HEK293 (cell line): ENCODE measurements at regions not wholly inside any gene's neighbourhood (a gene's known extent, or its start where the extent isn't known, plus 50 kb on each side); places are given as distances from the start of the nearest gene placed in this dataset.

Experiments
- CTCF ChIA-PET: fragments of 350-600 bp; formaldehyde crosslinking; extraction: SDS; loops from one replicate; lab custom pipeline; 2021; ENCODE audit warnings: antibody characterized with exemption; lab: Yijun Ruan, JAX
- POLR2A ChIA-PET: fragments of 300-600 bp; formaldehyde crosslinking; extraction: SDS; loops from one replicate; lab custom pipeline; 2020; ENCODE audit warnings: antibody characterized with exemption, inconsistent platforms; lab: Yijun Ruan, JAX
- H3K27ac ChIP-seq: fragments of 200-500 bp; sonication (Bioruptor generic); 2 replicates; pipeline ENCODE4 v1.5.1; 2014; ENCODE audit warnings: low read depth, low read length, control low read depth, inconsistent platforms; ENCODE audit errors: extremely low read depth
- H3K36me3 ChIP-seq, 2 experiments: fragments of 200-500 bp in 1 of 2; sonication (Bioruptor generic) in 1 of 2; 1 replicate in 1 of 2; 2 replicates in 1 of 2; pipeline ENCODE4 v1.5.1; 2014 to 2017; ENCODE audit warnings: inconsistent platforms in 2 of 2, low read length in 2 of 2; ENCODE audit not compliant: control insufficient read depth in 2 of 2, insufficient read depth in 1 of 2
- H3K4me1 ChIP-seq: fragments of 200-500 bp; sonication (Bioruptor generic); 2 replicates; pipeline ENCODE4 v1.5.1; 2014; ENCODE audit warnings: mild to moderate bottlenecking, low read length, inconsistent platforms; ENCODE audit not compliant: control insufficient read depth, insufficient read depth
- H3K4me3 ChIP-seq: 2 replicates; pipeline ENCODE4 v1.5.1; 2011; ENCODE audit warnings: low read depth, mild to moderate bottlenecking, control low read depth, low read length, moderate library complexity
- H3K9me3 ChIP-seq: fragments of 200-500 bp; sonication (Bioruptor generic); 2 replicates; pipeline ENCODE4 v1.5.1; 2014; ENCODE audit warnings: low read depth, low read length, inconsistent platforms; ENCODE audit not compliant: control insufficient read depth, insufficient read depth
- BCL11A ChIP-seq: fragments of 450-650 bp; formaldehyde crosslinking; IDR thresholded peaks from 2 replicates; pipeline ENCODE4 v1.5.1; 2016; ENCODE audit warnings: low read depth, missing biosample characterization, missing genetic modification characterization
- GFI1B ChIP-seq: fragments of 450-650 bp; formaldehyde crosslinking; IDR thresholded peaks from 2 replicates; pipeline ENCODE4 v1.5.1; 2016; ENCODE audit warnings: missing biosample characterization, missing genetic modification characterization
- KLF8 ChIP-seq: fragments of 450-650 bp; formaldehyde crosslinking; IDR thresholded peaks from 2 replicates; pipeline ENCODE4 v1.5.1; 2016; ENCODE audit warnings: missing biosample characterization, missing genetic modification characterization
- OSR2 ChIP-seq: fragments of 450-650 bp; formaldehyde crosslinking; IDR thresholded peaks from 2 replicates; pipeline ENCODE4 v1.5.1; 2016; ENCODE audit warnings: missing biosample characterization, missing genetic modification characterization
- OVOL3 ChIP-seq: fragments of 450-650 bp; formaldehyde crosslinking; IDR thresholded peaks from 2 replicates; pipeline ENCODE4 v1.5.1; 2016; ENCODE audit warnings: missing biosample characterization, missing genetic modification characterization
- SCRT2 ChIP-seq: fragments of 450-650 bp; formaldehyde crosslinking; IDR thresholded peaks from 2 replicates; pipeline ENCODE4 v1.5.1; 2016; ENCODE audit warnings: missing biosample characterization, missing genetic modification characterization
- TRIM28 ChIP-seq: IDR thresholded peaks from 2 replicates; pipeline ENCODE4 v1.6.1; 2011; ENCODE audit warnings: low read length, control low read depth, borderline replicate concordance
- YY2 ChIP-seq: fragments of 450-650 bp; formaldehyde crosslinking; IDR thresholded peaks from 2 replicates; pipeline ENCODE4 v1.5.1; 2016; ENCODE audit warnings: missing biosample characterization, missing genetic modification characterization
- ZNF138 ChIP-seq: fragments of 450-650 bp; formaldehyde crosslinking; IDR thresholded peaks from 2 replicates; pipeline ENCODE4 v1.5.1; 2016; ENCODE audit warnings: missing biosample characterization, missing genetic modification characterization, borderline replicate concordance
- ZNF16 ChIP-seq: fragments of 450-650 bp; formaldehyde crosslinking; IDR thresholded peaks from 2 replicates; pipeline ENCODE4 v1.5.1; 2016; ENCODE audit warnings: low read depth, missing biosample characterization, missing genetic modification characterization
- ZNF169 ChIP-seq: fragments of 450-650 bp; formaldehyde crosslinking; IDR thresholded peaks from 2 replicates; pipeline ENCODE4 v1.5.1; 2016; ENCODE audit warnings: missing biosample characterization, missing genetic modification characterization
- ZNF24 ChIP-seq: fragments of 450-650 bp; formaldehyde crosslinking; IDR thresholded peaks from 2 replicates; pipeline ENCODE4 v1.5.1; 2016; ENCODE audit warnings: missing biosample characterization, missing genetic modification characterization
- ZNF248 ChIP-seq: fragments of 450-650 bp; formaldehyde crosslinking; IDR thresholded peaks from 2 replicates; pipeline ENCODE4 v1.5.1; 2017; ENCODE audit warnings: missing biosample characterization, missing genetic modification characterization
- ZNF416 ChIP-seq: fragments of 450-650 bp; formaldehyde crosslinking; IDR thresholded peaks from 2 replicates; pipeline ENCODE4 v1.5.1; 2016; ENCODE audit warnings: missing biosample characterization, missing genetic modification characterization
- ZNF423 ChIP-seq: fragments of 450-650 bp; formaldehyde crosslinking; IDR thresholded peaks from 2 replicates; pipeline ENCODE4 v1.5.1; 2016; ENCODE audit warnings: missing biosample characterization, missing genetic modification characterization
- ZNF426 ChIP-seq: fragments of 450-650 bp; formaldehyde crosslinking; IDR thresholded peaks from 2 replicates; pipeline ENCODE4 v1.5.1; 2017; ENCODE audit warnings: missing biosample characterization, missing genetic modification characterization, mild to moderate bottlenecking, inconsistent platforms, moderate library complexity
- ZNF433 ChIP-seq: fragments of 450-650 bp; formaldehyde crosslinking; IDR thresholded peaks from 2 replicates; pipeline ENCODE4 v1.5.1; 2016; ENCODE audit warnings: missing biosample characterization, missing genetic modification characterization, low read depth
- ZNF555 ChIP-seq: fragments of 450-650 bp; formaldehyde crosslinking; conservative IDR thresholded peaks from 2 replicates; pipeline ENCODE4 v1.5.1; 2017; ENCODE audit warnings: missing biosample characterization, mild to moderate bottlenecking, missing genetic modification characterization, inconsistent platforms
- ZNF585B ChIP-seq: fragments of 450-650 bp; formaldehyde crosslinking; IDR thresholded peaks from 2 replicates; pipeline ENCODE4 v1.5.1; 2016; ENCODE audit warnings: missing biosample characterization, missing genetic modification characterization
- ZNF610 ChIP-seq: fragments of 450-650 bp; formaldehyde crosslinking; IDR thresholded peaks from 2 replicates; pipeline ENCODE4 v1.5.1; 2016; ENCODE audit warnings: missing biosample characterization, missing genetic modification characterization, borderline replicate concordance
- ZNF624 ChIP-seq: fragments of 450-650 bp; formaldehyde crosslinking; IDR thresholded peaks from 2 replicates; pipeline ENCODE4 v1.5.1; 2017; ENCODE audit warnings: missing biosample characterization, missing genetic modification characterization
- ZNF830 ChIP-seq: fragments of 450-650 bp; IDR thresholded peaks from 2 replicates; pipeline ENCODE4 v1.5.0; 2018; ENCODE audit warnings: missing biosample characterization, missing genetic modification characterization, low read depth, mild to moderate bottlenecking, moderate library complexity
- TF ChIP-seq, protein P1 (sequence below): fragments of 450-650 bp; formaldehyde crosslinking; IDR thresholded peaks from 2 replicates; pipeline ENCODE4 v1.5.1; 2016; ENCODE audit warnings: missing biosample characterization, missing genetic modification characterization
- TF ChIP-seq, protein P2 (sequence below): fragments of 450-650 bp; formaldehyde crosslinking; IDR thresholded peaks from 2 replicates; pipeline ENCODE4 v1.5.1; 2016; ENCODE audit warnings: missing biosample characterization, missing genetic modification characterization
- TF ChIP-seq, protein P3 (sequence below): fragments of 450-650 bp; formaldehyde crosslinking; IDR thresholded peaks from 2 replicates; pipeline ENCODE4 v1.5.1; 2016; ENCODE audit warnings: missing biosample characterization, missing genetic modification characterization
- TF ChIP-seq, protein P4 (sequence below): fragments of 450-650 bp; formaldehyde crosslinking; IDR thresholded peaks from 2 replicates; pipeline ENCODE4 v1.5.1; 2017; ENCODE audit warnings: missing biosample characterization, missing genetic modification characterization

DNA sequence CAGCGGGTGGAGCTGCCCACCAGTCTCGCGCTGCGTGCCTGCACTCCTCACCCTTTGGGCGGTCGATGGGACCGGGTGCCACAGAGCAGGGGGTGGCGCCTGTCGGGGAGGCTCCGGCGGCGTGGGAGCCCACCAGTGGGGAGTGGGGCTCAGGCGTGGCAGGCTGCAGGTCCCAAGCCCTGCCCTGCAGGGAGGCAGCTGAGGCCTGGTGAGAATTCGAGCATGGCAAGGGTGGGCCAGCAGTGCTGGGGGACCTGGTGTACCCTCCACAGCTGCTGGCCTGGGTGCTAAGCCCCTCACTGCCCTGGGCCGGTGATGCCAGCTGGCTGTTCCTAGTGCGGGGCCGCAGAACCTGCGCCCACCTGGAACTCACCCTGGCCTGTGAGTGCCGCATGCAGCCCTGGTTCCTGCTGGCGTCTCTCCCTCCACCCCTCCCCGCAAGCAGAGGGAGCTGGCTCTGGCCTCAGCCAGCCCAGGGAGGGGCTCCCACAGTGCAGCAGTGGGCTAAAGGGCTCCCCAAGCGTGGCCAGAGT lies 746.6 kb upstream of the PABPC4L start:
- no peak overlapping the region for H3K4me3 ChIP-seq
- TF ChIP-seq ZNF416 (no peak), ZNF24 (tag by site-specific recombination) (no peak), ZNF555 (tag by site-specific recombination) (no peak), ZNF433 (tag by site-specific recombination) (no peak), ZNF138 (tag by site-specific recombination) (no peak), YY2 (tag by site-specific recombination) (no peak), ZNF585B (no peak), OVOL3 (tag by site-specific recombination) (no peak), ZNF830 (no peak), ZNF169 (tag by site-specific recombination) (no peak), TRIM28 (no peak)
- TF ChIP-seq, protein P1, sequence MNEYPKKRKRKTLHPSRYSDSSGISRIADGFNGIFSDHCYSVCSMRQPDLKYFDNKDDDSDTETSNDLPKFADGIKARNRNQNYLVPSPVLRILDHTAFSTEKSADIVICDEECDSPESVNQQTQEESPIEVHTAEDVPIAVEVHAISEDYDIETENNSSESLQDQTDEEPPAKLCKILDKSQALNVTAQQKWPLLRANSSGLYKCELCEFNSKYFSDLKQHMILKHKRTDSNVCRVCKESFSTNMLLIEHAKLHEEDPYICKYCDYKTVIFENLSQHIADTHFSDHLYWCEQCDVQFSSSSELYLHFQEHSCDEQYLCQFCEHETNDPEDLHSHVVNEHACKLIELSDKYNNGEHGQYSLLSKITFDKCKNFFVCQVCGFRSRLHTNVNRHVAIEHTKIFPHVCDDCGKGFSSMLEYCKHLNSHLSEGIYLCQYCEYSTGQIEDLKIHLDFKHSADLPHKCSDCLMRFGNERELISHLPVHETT (tag by site-specific recombination): no peak
- no peak overlapping the region for H3K27ac ChIP-seq
- ChIA-PET CTCF (no interaction called here), POLR2A (no interaction called here)
- no peaks in the 10 kb centered on the region for H3K36me3 ChIP-seq
- H3K4me1 ChIP-seq: no peaks in the 10 kb centered on the region
- H3K9me3 ChIP-seq: no peaks in the 10 kb centered on the region

DNA sequence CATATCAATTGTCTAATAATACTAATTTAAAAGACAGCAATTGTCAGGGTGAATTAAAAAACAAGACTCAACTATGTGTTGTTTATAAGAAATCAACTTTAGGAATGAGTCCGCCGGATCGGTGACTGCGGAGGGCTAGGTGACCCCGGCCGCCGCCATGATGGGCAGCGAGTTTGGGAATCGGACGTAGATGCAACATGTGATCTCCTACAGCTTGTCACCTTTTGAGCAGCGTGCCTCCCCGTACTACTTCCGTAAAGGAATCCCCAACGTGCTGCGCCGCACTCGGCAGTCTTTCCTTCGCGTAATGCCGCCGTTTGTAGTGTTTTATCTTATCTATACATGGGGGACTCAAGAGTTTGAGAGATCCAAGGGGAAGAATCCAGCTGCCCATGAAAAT lies 742.5 kb upstream of the PABPC4L start:
- Histone ChIP-seq H3K27ac (no peak overlapping the region), H3K4me1 (no peaks in the 10 kb centered on the region), H3K4me3 (no peak overlapping the region), H3K9me3 (no peaks in the 10 kb centered on the region), H3K36me3 (no peaks in the 10 kb centered on the region)
- TF ChIP-seq, protein P2, sequence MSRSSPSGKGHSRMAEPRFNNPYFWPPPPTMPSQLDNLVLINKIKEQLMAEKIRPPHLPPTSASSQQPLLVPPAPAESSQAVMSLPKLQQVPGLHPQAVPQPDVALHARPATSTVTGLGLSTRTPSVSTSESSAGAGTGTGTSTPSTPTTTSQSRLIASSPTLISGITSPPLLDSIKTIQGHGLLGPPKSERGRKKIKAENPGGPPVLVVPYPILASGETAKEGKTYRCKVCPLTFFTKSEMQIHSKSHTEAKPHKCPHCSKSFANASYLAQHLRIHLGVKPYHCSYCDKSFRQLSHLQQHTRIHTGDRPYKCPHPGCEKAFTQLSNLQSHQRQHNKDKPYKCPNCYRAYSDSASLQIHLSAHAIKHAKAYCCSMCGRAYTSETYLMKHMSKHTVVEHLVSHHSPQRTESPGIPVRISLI (tag by site-specific recombination): no peak
- TF ChIP-seq SCRT2 (tag by site-specific recombination) (no peak), ZNF423 (tag by site-specific recombination) (no peak), BCL11A (tag by site-specific recombination) (no peak), ZNF610 (tag by site-specific recombination) (no peak), ZNF16 (tag by site-specific recombination) (no peak)
- CTCF ChIA-PET: no interaction called here
- POLR2A ChIA-PET: no interaction called here

DNA sequence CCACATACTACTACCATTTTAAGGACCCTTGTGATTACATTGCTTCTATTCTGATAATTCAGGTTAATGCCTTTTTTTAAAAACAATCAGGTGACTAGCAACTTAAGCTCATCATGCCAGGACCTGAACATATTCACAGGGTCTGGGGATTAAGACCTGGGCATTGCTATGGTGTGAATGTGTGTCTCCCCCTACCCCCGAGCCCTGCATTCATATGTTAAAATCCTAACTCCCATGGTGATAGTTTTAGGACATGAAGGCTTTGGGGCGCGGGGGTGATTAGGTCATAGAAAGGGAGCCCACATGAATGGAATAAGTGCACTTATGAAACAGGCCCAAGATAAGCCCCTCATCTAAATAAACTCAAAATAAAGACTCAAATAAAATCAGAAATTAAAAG lies 734.4 kb upstream of the PABPC4L start:
- Histone ChIP-seq H3K4me3 (no peak overlapping the region), H3K27ac (no peak overlapping the region), H3K9me3 (no peaks in the 10 kb centered on the region), H3K4me1 (no peaks in the 10 kb centered on the region), H3K36me3 (no peaks in the 10 kb centered on the region)
- ChIA-PET POLR2A (no interaction called here), CTCF (interaction anchor here (0.9 kb wide), 1 partner anchor 303 kb away, joined by 3 read pairs; no protein-coding TSS in a partner anchor)
- TF ChIP-seq, protein P3, sequence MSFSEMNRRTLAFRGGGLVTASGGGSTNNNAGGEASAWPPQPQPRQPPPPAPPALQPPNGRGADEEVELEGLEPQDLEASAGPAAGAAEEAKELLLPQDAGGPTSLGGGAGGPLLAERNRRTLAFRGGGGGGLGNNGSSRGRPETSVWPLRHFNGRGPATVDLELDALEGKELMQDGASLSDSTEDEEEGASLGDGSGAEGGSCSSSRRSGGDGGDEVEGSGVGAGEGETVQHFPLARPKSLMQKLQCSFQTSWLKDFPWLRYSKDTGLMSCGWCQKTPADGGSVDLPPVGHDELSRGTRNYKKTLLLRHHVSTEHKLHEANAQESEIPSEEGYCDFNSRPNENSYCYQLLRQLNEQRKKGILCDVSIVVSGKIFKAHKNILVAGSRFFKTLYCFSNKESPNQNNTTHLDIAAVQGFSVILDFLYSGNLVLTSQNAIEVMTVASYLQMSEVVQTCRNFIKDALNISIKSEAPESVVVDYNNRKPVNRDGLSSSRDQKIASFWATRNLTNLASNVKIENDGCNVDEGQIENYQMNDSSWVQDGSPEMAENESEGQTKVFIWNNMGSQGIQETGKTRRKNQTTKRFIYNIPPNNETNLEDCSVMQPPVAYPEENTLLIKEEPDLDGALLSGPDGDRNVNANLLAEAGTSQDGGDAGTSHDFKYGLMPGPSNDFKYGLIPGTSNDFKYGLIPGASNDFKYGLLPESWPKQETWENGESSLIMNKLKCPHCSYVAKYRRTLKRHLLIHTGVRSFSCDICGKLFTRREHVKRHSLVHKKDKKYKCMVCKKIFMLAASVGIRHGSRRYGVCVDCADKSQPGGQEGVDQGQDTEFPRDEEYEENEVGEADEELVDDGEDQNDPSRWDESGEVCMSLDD (tag by site-specific recombination): no peak
- no peak for TF ChIP-seq KLF8 (tag by site-specific recombination)
- no peak for TF ChIP-seq ZNF248 (tag by site-specific recombination)
- TF ChIP-seq, protein P4, sequence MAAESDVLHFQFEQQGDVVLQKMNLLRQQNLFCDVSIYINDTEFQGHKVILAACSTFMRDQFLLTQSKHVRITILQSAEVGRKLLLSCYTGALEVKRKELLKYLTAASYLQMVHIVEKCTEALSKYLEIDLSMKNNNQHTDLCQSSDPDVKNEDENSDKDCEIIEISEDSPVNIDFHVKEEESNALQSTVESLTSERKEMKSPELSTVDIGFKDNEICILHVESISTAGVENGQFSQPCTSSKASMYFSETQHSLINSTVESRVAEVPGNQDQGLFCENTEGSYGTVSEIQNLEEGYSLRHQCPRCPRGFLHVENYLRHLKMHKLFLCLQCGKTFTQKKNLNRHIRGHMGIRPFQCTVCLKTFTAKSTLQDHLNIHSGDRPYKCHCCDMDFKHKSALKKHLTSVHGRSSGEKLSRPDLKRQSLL (tag by site-specific recombination): no peak
- no peak for TF ChIP-seq ZNF624 (tag by site-specific recombination)
- no peak for TF ChIP-seq ZNF426 (tag by site-specific recombination)
- no peak for TF ChIP-seq GFI1B
- TF ChIP-seq OSR2 (tag by site-specific recombination): no peak
